ENCODE measurements at regions not wholly inside any gene's neighbourhood (a gene's known extent, or its start where the extent isn't known, plus 50 kb on each side); places are given as distances from the start of the nearest gene placed in this dataset.
"Not testable (repeated sequence)": the region's sequence is repeated elsewhere in the genome, so short reads cannot be mapped to it uniquely, and the experiment has no call there.

DNA sequence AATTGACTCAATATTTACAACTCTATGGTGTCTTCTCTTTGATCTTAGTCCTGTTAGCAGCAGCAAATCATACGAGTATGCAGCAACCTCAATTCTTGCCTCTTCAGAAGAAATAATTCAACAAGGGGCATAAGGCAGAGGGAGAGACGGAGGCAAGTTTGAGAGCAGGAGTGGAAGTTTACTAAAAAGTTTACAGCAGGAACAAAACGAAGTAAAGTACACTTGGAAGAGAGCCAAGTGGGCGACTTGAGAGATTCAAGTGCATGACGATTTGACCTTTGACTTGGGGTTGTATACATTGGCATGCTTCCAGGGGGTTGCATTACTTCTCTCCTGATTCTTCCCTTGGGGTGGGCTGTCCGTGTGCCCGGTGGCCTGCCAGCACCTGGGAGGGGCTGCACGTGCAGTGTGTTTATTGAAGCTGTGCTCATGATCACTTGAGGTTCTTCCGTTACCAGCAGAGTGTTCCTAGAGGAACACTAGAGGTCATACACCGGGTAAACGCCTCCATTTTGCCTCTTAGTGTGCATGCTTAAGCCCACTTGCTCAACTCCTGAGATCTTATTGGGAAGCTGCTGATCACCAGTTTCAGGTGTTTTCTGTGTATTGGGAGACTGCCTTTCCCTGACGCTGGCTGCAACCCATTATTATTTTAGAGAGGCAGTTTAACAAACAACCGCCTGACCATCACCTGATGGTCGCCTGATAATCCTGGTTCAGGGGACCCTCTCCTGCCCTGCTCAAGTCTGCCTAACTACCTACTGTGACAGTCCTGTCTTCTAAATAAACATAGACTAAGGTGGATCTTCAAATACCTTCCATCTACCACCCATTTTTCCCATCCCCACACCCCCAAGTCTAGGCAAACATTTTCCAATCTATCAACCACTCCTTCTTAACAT is 172.4 kb upstream of the MYLIP start:
- DNase-seq (ENCODE audit: low spot score), result peak; percentile 64

DNA sequence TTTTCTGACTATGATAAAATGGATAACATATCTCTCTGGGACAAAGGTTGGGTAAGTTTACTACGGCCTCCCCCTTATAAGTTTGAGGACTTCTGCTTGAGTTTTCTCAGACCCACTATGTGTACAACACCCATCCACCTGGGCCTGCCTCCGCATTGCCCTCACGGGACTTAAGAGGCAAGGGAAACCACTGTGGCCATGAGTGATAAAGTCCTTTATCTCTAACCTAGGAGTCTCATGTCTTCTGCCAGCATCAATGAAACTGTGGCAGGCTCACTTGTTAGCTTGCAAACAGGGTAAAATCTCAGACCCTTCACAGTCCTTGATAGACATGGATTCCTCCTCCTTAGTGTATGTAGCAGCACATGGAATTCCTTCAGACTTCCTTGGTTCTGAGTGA is 173.4 kb upstream of the MYLIP start:
- DNase-seq (ENCODE audit: low spot score), result no peak

GRCh38 chr6:15953152-15953880 is 175.6 kb upstream of the MYLIP start:
- no peak for DNase-seq (ENCODE audit: low spot score)

DNA sequence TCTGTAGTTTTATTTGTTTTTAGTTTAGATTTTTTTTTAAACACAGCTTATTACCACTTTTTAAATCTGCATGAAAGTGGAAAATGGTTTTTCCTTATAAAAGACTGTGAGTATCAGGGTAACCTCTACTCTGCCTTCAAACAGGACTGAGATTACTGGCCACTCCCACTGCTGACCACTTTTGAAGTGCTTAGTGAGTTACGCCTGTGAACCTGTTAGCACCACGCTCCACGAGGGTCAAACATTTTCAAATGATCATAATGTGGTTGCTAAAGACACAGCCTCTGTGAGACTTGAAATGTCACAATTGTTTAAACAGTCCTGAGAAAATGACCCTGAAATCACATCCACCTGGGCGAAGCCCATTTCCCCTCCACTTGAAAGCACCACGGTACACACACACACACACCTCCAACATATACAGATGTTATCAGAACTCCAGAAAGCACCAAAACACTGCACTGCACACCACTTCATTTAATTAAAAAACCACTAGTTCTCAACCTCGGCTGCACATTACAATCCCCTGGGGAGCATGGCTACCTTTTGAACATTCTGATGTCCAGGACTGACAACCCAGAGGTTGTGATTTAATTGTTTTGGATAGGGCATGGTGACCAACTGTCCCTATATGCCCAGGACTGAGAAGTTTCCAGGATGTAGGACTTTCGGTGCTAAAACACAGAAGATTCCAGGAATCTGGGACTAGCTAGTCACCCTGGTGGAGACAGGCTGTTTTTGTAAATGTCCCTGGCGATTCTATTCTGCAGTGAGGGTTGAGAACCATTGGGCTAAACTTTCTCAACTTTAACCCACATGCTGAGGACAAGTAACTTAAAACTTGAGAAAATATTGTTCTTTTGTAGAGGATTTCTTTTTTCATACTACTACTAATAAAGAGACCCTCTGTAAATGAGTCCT is 176.4 kb upstream of the MYLIP start:
- no peak for DNase-seq (ENCODE audit: low spot score)

- DNase-seq (ENCODE audit: low spot score), result no peak
Observed at GRCh38 chr6:15950962-15951569, 177.8 kb upstream of the MYLIP start.

DNA sequence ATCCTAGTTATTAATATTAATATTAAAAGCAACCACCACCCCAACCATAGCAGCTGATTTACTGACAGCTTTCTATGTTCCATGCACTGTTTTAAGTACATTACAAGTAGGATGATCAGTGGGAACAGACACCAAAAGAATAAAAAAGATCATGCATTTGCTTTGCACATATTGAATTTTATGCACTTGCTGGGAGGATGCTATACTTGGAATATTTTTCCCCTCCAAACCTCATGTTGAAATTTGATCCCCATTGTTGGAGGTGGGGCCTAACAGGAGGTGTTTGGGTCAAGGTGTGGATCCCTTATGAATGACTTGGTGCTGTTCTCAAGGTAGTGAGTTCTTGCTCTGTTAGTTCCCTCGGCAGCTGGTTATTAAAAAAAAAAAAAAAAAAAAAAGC is 178.9 kb upstream of the MYLIP start:
- peak; percentile 19 for DNase-seq (ENCODE audit: low spot score)

DNA sequence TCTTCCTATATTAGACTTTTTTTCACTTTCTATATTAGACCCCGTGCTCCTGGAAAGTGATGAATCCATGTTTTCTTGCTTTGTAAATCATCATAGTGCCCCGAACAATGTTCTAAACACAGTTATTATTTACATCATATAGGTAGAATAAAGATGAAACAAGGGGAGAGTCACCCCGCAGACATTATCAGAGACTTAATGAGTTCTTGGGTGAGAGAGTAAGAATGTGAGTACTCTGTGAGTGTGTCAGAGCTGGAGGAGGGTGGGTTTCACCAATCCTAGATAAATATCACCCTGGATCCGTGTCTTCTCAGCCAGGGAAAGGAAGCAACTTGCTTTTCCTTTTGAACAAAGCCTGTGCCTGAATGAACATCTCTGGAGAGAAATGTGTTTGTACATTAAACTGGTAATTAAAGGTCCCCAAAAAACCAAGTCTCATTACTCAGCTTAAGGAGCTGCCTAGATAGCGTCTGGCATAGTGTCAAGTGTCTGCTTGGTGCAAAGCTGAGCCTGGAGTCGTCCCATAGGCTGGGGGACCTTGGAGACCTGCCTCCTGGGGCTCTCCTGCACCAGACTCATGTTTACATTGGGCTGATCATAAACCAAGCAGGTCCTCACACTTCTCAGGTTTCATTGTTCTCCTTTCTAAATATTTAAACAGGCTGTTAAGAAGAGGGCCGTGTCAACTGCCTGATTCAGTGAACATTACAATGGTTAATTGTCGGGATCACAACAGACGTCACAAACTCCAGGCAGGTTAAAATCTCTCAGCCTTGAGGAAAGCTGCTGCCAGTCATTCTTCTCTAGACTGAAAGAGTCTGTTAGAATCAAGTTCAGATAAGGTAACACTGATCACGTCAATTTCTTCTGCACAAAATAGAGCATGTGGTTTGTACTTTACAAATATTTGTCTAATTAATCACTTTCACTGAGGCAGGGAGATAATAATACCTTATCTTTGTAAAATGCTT is 179.7 kb upstream of the MYLIP start:
- peak; percentile 85 for DNase-seq (ENCODE audit: low spot score)

- no peak for DNase-seq (ENCODE audit: low spot score)
Observed at GRCh38 chr6:15947923-15948322, 181.0 kb upstream of the MYLIP start.

DNA sequence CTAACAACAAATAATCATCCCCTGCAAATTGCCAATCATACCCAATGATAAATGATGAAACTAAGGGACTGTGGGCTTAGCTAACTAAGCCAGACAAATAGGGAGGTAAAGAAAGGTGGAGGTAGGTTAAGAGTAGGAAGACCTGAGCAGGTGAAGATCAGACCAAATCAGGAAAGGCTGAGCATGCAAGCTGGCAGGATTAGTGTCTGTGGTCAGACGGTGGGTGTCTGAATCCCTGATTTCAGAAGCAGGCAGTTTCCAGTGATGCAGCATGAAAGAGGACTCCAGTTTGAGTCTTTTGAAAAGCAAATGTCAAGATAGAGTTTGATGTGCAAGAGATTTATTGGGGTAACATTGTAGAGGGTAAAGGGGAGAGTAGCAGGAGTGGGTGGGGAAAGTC is 181.4 kb upstream of the MYLIP start:
- DNase-seq (ENCODE audit: low spot score), result no peak

DNA sequence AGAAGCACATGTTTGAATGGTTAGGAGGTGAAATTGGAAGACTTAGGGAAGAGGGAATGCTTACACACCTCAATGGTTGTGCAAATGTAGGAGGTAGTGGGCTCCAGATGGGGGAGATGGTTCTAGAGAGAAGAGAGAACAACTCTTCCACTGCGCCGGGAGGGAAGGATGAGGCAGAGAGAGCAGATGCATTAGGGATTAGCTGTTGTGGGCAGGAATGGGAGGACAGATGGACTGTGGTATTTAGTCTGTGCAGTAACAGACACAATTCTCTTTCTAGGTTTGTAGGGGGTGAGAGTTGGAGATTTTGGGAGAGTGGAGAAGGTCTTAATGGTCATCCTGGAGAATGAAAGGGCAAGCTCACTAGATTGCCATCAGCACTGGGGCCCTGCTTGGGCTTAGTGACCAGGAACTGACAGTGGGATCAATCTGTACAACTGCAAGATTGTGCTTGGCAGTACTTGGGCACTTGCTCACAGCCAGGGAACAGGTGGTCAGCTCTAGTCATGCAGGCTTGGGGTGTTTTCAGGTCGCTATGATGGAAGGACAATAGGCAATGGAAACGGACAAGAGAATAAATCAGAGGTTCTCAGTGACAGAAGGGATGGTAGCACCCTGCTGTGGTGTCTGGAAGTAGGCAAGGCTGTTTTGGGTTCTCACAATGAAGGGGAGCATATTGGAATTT is 182.0 kb upstream of the MYLIP start:
- no peak for DNase-seq (ENCODE audit: low spot score)

DNA sequence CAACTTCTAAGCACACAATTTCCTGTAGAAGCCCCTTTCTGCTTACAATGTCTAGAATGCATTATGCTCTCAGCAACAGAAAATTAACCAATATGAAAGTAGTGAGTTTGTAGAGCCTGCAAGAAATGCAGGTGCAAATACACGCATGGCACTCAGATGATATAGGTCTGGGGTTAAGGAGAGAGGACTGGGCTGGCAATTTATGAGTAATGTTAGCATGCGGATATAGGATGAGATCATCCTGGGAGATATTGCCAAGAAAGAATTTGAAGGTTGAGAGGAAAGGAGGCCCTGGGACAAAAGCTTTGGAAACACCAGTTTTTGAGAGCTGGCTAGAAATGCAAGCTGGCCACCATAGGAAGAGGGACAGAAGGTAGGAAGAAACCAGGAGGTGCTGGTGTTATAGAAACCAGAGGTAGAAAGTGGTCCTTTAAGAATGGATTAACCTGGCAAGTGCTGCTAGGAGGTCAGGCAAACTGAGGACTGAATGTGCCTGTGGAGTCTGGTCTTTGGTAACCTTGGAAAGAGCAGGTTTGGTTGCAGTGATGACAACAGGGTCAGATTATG is 183.2 kb upstream of the MYLIP start:
- no peak for DNase-seq (ENCODE audit: low spot score)

- DNase-seq (ENCODE audit: low spot score), result no peak
Observed at GRCh38 chr6:15943423-15943822, 185.5 kb upstream of the MYLIP start.

DNA sequence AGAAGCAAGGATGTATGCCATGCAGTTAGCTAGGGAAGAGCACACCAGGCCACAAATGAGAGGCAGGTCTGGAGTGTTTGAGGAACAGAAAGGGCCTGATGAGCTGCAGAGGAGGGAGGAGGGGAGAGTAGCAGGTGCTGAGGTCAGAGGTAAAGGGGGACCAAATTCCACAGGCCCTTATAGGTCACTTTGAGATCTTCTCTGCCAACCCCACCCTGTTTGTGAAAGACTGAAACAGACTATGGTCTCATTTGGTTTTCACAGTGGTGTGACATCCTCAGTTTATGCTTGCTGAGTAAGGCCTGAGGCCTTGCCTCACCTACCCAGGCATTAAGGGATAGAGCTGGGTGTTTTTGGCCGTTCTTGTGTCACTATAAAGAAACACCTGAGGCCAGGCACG is 187.7 kb upstream of the MYLIP start:
- DNase-seq (ENCODE audit: low spot score), result no peak

- DNase-seq (ENCODE audit: low spot score), result no peak
Observed at GRCh38 chr6:15938107-15938506, 190.8 kb upstream of the MYLIP start.

- DNase-seq (ENCODE audit: low spot score), result no peak
Observed at GRCh38 chr6:15937602-15938001, 191.3 kb upstream of the MYLIP start.

DNA sequence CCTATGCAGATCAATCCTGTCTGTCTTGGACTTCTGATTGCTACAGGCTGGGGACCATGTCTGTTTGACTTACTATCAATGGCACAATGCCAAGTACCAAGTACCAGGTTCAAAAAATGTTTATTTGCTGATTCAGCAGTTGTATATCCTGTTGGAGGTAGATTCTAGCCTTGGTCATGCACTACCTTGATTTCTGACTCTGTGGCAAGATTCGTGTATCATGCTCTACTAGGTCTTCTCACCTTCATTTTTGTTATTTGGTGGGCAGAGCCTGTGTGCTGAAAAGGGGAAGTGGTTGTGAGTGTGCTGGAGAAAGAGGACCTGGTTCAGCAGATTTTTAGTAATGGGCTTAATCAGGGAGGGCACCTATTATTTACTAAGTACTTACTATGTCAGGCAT is 192.4 kb upstream of the MYLIP start:
- no peak for DNase-seq (ENCODE audit: low spot score)

GRCh38 chr6:15935661-15936060 is 193.2 kb upstream of the MYLIP start:
- DNase-seq (ENCODE audit: low spot score), result no peak

GRCh38 chr6:15931697-15932096 is 197.2 kb upstream of the MYLIP start:
- not testable (repeated sequence) for DNase-seq (ENCODE audit: low spot score)

- DNase-seq (ENCODE audit: low spot score), result no peak
Observed at GRCh38 chr6:15930207-15930606, 198.7 kb upstream of the MYLIP start.
